ENCODE measurements at regions not wholly inside any gene's neighbourhood (a gene's known extent, or its start where the extent isn't known, plus 50 kb on each side); places are given as distances from the start of the nearest gene placed in this dataset.

- Histone ChIP-seq H3K9ac (ENCODE audit: extremely low read depth, insufficient read length, low read length) (no peak overlapping the region), H3K4me1 (ENCODE audit: insufficient read depth, low read length) (no peaks in the 10 kb centered on the region), H3K79me2 (ENCODE audit: insufficient read depth, low read length) (no peaks in the 10 kb centered on the region), H3K79me1 (ENCODE audit: insufficient read depth, low read depth, low read length, poor library complexity, severe bottlenecking) (no peaks in the 10 kb centered on the region), H3K14ac (ENCODE audit: insufficient read depth, low read length) (no peak overlapping the region), H3K23ac (ENCODE audit: insufficient read length, low read depth, low read length) (no peak overlapping the region), H3K56ac (ENCODE audit: insufficient read length, low read depth, low read length) (no peak overlapping the region), H2BK20ac (ENCODE audit: low read depth, low read length, poor library complexity, severe bottlenecking) (no peak overlapping the region), H3K27ac (ENCODE audit: insufficient read length, low read depth, low read length) (no peak overlapping the region), H3K27me3 (ENCODE audit: insufficient read depth, low read length) (no peaks in the 10 kb centered on the region), H3K18ac (ENCODE audit: insufficient read length, low read depth, low read length) (no peak overlapping the region), H3K4ac (ENCODE audit: low read depth, low read length) (no peak overlapping the region), H4K20me1 (ENCODE audit: control insufficient read depth, insufficient read depth, insufficient read length) (no peaks in the 10 kb centered on the region), H2AFZ (ENCODE audit: low read length) (no peak overlapping the region), H4K5ac (ENCODE audit: insufficient read length, low read depth, low read length) (no peak overlapping the region), H2BK5ac (ENCODE audit: insufficient read length, low read length) (no peak overlapping the region), H4K91ac (ENCODE audit: insufficient read length, low read depth, low read length) (no peak overlapping the region), H2BK120ac (ENCODE audit: low read depth, low read length, poor library complexity, severe bottlenecking) (no peak overlapping the region), H3K23me2 (ENCODE audit: insufficient read length, low read depth, low read length, poor library complexity, severe bottlenecking) (no peaks in the 10 kb centered on the region), H2BK15ac (ENCODE audit: low read depth, low read length) (no peak overlapping the region), H3K9me3 (ENCODE audit: control insufficient read depth, low read depth, low read length) (no peaks in the 10 kb centered on the region), H2AK5ac (ENCODE audit: insufficient read length, low read length) (no peak overlapping the region), H3K4me2 (ENCODE audit: insufficient read depth, insufficient read length, low read length) (no peak overlapping the region), H4K8ac (replicated peaks; ENCODE audit: insufficient read length, low read depth, low read length) (no peak overlapping the region), H3T11ph (ENCODE audit: low read length) (no peak overlapping the region), H2BK12ac (ENCODE audit: insufficient read length, low read depth, low read length) (no peak overlapping the region)
- H3K9me3 Mint-ChIP-seq, result no peaks in the 10 kb centered on the region
- TF ChIP-seq CTCF (conservative IDR thresholded peaks at IDR 0.05), result no peak
- H3K27ac Mint-ChIP-seq, result no peak overlapping the region
- H3K4me1 Mint-ChIP-seq, result no peaks in the 10 kb centered on the region
- no peak for DNase-seq
- no peaks in the 10 kb centered on the region for H3K36me3 Mint-ChIP-seq (ENCODE audit: insufficient read depth in 1 of 3, low read depth in 3 of 3)
- whole genome bisulfite sequencing (ENCODE audit: extremely low coverage, insufficient read length, low lambda C conversion rate), result no CpG with 5 or more reads among the region's 2 CpGs
- no peak overlapping the region for H3K4me3 Mint-ChIP-seq
- H3K27me3 Mint-ChIP-seq (ENCODE audit: low read depth), result no peaks in the 10 kb centered on the region
Measured at GRCh38 chr7:17061443-17061842, 179.7 kb upstream of the AGR3 start.
